Thymus (tissue), 11 donors: ENCODE measurements at regions not wholly inside any gene's neighbourhood (a gene's known extent, or its start where the extent isn't known, plus 50 kb on each side); places are given as distances from the start of the nearest gene placed in this dataset.
"Not testable (repeated sequence)": the region's sequence is repeated elsewhere in the genome, so short reads cannot be mapped to it uniquely, and the experiment has no call there.

Experiments used
- DNase-seq, 9 donors: peaks; one replicate each; pipeline ENCODE4 v3.0.0-alpha.2; 2013; ENCODE audit warnings: low spot score in 9 of 9, low read depth in 6 of 9, missing footprints in 1 of 9
- H3K27ac ChIP-seq, 2 donors: one replicate each; pipeline ENCODE4 v1.5.1; 2013; ENCODE audit warnings: control low read depth in 1 of 2, low read depth in 1 of 2, low read length in 1 of 2, mild to moderate bottlenecking in 1 of 2, moderate library complexity in 1 of 2
- H3K27me3 ChIP-seq, 2 donors: one replicate each; pipeline ENCODE4 v1.5.1; 2013; ENCODE audit warnings: low read length in 1 of 2; ENCODE audit not compliant: control insufficient read depth in 2 of 2, insufficient read depth in 1 of 2
- H3K36me3 ChIP-seq, 2 donors: one replicate each; pipeline ENCODE4 v1.5.1; 2013; ENCODE audit warnings: low read length in 1 of 2, mild to moderate bottlenecking in 1 of 2, moderate library complexity in 1 of 2; ENCODE audit not compliant: control insufficient read depth in 2 of 2, insufficient read depth in 2 of 2
- H3K4me1 ChIP-seq, 2 donors: one replicate each; pipeline ENCODE4 v1.5.1; 2013; ENCODE audit warnings: low read length in 2 of 2; ENCODE audit not compliant: control insufficient read depth in 2 of 2, insufficient read depth in 2 of 2
- H3K4me3 ChIP-seq, 2 donors: one replicate each; pipeline ENCODE4 v1.5.1; 2013; ENCODE audit warnings: low read length in 2 of 2, control low read depth in 1 of 2, mild to moderate bottlenecking in 1 of 2
- H3K9me3 ChIP-seq, 2 donors: one replicate each; pipeline ENCODE4 v1.5.1; 2013; ENCODE audit warnings: low read length in 1 of 2, mild to moderate bottlenecking in 1 of 2; ENCODE audit not compliant: control insufficient read depth in 2 of 2, insufficient read depth in 1 of 2
- WGBS: extraction: QIAGEN DNeasy Blood & Tissue Kit; methylation state at CpG from one replicate; pipeline ENCODE4 v1.1.7; 2013; 5-methylcytosine and 5-hydroxymethylcytosine counted together
- donor health status: healthy.

- not testable (repeated sequence) for H3K36me3 ChIP-seq, H3K4me3 ChIP-seq, H3K27ac ChIP-seq, DNase-seq, H3K9me3 ChIP-seq, H3K4me1 ChIP-seq, H3K27me3 ChIP-seq
- WGBS, result 96% methylated on average over 18 of the region's 18 CpGs
Measured at GRCh38 chr9:28147923-28148597, 574.8 kb upstream of the C9orf72 start.

- not testable (repeated sequence) for H3K36me3 ChIP-seq, H3K9me3 ChIP-seq, H3K27ac ChIP-seq, DNase-seq, H3K4me3 ChIP-seq, H3K4me1 ChIP-seq, H3K27me3 ChIP-seq
- 95% methylated on average over 36 of the region's 36 CpGs for WGBS
Measured at GRCh38 chr9:28149361-28150050, 576.2 kb upstream of the C9orf72 start.

- Histone ChIP-seq H3K9me3 (no peaks in the 10 kb centered on the region), H3K36me3 (no peaks in the 10 kb centered on the region), H3K27me3 (no peaks in the 10 kb centered on the region), H3K4me1 (no peaks in the 10 kb centered on the region), H3K27ac (no peak overlapping the region), H3K4me3 (no peak overlapping the region)
- DNase-seq, result no peak
Measured at GRCh38 chr9:28155067-28155466, 581.8 kb upstream of the C9orf72 start.

- Histone ChIP-seq H3K36me3 (no peaks in the 10 kb centered on the region), H3K4me3 (no peak overlapping the region), H3K27me3 (no peaks in the 10 kb centered on the region), H3K4me1 (no peaks in the 10 kb centered on the region), H3K9me3 (no peaks in the 10 kb centered on the region), H3K27ac (no peak overlapping the region)
- 84% methylated on average over 2 of the region's 2 CpGs for WGBS
- no peak for DNase-seq
Measured at GRCh38 chr9:28155671-28156070, 582.4 kb upstream of the C9orf72 start.

GRCh38 chr9:28158451-28158850 is 585.2 kb upstream of the C9orf72 start:
- H3K4me3 ChIP-seq, result no peak overlapping the region
- H3K9me3 ChIP-seq, result no peaks in the 10 kb centered on the region
- H3K27ac ChIP-seq, result no peak overlapping the region
- 90% methylated on average over 1 of the region's 1 CpG for WGBS
- no peaks in the 10 kb centered on the region for H3K4me1 ChIP-seq
- no peak for DNase-seq
- no peaks in the 10 kb centered on the region for H3K27me3 ChIP-seq
- no peaks in the 10 kb centered on the region for H3K36me3 ChIP-seq

GRCh38 chr9:28163619-28164018 is 590.3 kb upstream of the C9orf72 start:
- DNase-seq, result peak in 1 of 9 donors; percentile 3
- Histone ChIP-seq H3K36me3 (no peaks in the 10 kb centered on the region), H3K9me3 (no peaks in the 10 kb centered on the region), H3K27me3 (no peaks in the 10 kb centered on the region), H3K27ac (no peak overlapping the region), H3K4me3 (no peak overlapping the region), H3K4me1 (no peaks in the 10 kb centered on the region)
- 82% methylated on average over 3 of the region's 3 CpGs for WGBS

- Histone ChIP-seq H3K27me3 (no peaks in the 10 kb centered on the region), H3K9me3 (no peaks in the 10 kb centered on the region), H3K36me3 (no peaks in the 10 kb centered on the region), H3K4me1 (no peaks in the 10 kb centered on the region), H3K27ac (no peak overlapping the region), H3K4me3 (no peak overlapping the region)
- 94% methylated on average over 2 of the region's 2 CpGs for WGBS
- no peak for DNase-seq
Measured at GRCh38 chr9:28166179-28166578, 592.9 kb upstream of the C9orf72 start.

- H3K4me3 ChIP-seq, result no peak overlapping the region
- no peaks in the 10 kb centered on the region for H3K4me1 ChIP-seq
- H3K36me3 ChIP-seq, result no peaks in the 10 kb centered on the region
- H3K27ac ChIP-seq, result no peak overlapping the region
- no peaks in the 10 kb centered on the region for H3K9me3 ChIP-seq
- no peaks in the 10 kb centered on the region for H3K27me3 ChIP-seq
- DNase-seq, result no peak
- 90% methylated on average over 2 of the region's 2 CpGs for WGBS
Measured at GRCh38 chr9:28177142-28177541, 603.9 kb upstream of the C9orf72 start.

GRCh38 chr9:28177925-28178324 is 604.6 kb upstream of the C9orf72 start:
- H3K9me3 ChIP-seq, result no peaks in the 10 kb centered on the region
- no peaks in the 10 kb centered on the region for H3K27me3 ChIP-seq
- WGBS, result 96% methylated on average over 4 of the region's 4 CpGs
- no peak overlapping the region for H3K4me3 ChIP-seq
- no peak overlapping the region for H3K27ac ChIP-seq
- no peaks in the 10 kb centered on the region for H3K4me1 ChIP-seq
- no peak for DNase-seq
- no peaks in the 10 kb centered on the region for H3K36me3 ChIP-seq
